ENCODE measurements at regions not wholly inside any gene's neighbourhood (a gene's known extent, or its start where the extent isn't known, plus 50 kb on each side); places are given as distances from the start of the nearest gene placed in this dataset.
A peak's percentile ranks its signal among the peaks of the same experiment; 100 is the strongest.

GRCh38 chr6:156379392-156380289 lies 397.5 kb upstream of the ARID1B start:
- no peak for DNase-seq (ENCODE audit: low spot score)

- DNase-seq (ENCODE audit: low spot score) = no peak
Observed at GRCh38 chr6:156378853-156379252, 398.3 kb upstream of the ARID1B start.

- no peak for DNase-seq (ENCODE audit: low spot score)
Observed at GRCh38 chr6:156376091-156376490, 401.1 kb upstream of the ARID1B start.

- no peak for DNase-seq (ENCODE audit: low spot score)
Observed at GRCh38 chr6:156359912-156360311, 417.3 kb upstream of the ARID1B start.

GRCh38 chr6:156352861-156353260 lies 424.3 kb upstream of the ARID1B start:
- DNase-seq (ENCODE audit: low spot score) = no peak

GRCh38 chr6:156351346-156351966 lies 425.7 kb upstream of the ARID1B start:
- DNase-seq (ENCODE audit: low spot score) = peak; percentile 33

GRCh38 chr6:156350337-156350736 lies 426.8 kb upstream of the ARID1B start:
- no peak for DNase-seq (ENCODE audit: low spot score)

GRCh38 chr6:156348849-156349248 lies 428.3 kb upstream of the ARID1B start:
- DNase-seq (ENCODE audit: low spot score) = no peak

- no peak for DNase-seq (ENCODE audit: low spot score)
Observed at GRCh38 chr6:156348424-156348823, 428.8 kb upstream of the ARID1B start.

- no peak for DNase-seq (ENCODE audit: low spot score)
Observed at GRCh38 chr6:156347656-156348055, 429.5 kb upstream of the ARID1B start.

GRCh38 chr6:156347246-156347645 lies 429.9 kb upstream of the ARID1B start:
- no peak for DNase-seq (ENCODE audit: low spot score)

- no peak for DNase-seq (ENCODE audit: low spot score)
Observed at GRCh38 chr6:156345700-156346099, 431.5 kb upstream of the ARID1B start.

- DNase-seq (ENCODE audit: low spot score) = no peak
Observed at GRCh38 chr6:156344491-156344890, 432.7 kb upstream of the ARID1B start.

- DNase-seq (ENCODE audit: low spot score) = no peak
Observed at GRCh38 chr6:156337801-156338200, 439.4 kb upstream of the ARID1B start.

GRCh38 chr6:156336733-156337132 lies 440.4 kb upstream of the ARID1B start:
- DNase-seq (ENCODE audit: low spot score) = no peak

GRCh38 chr6:156336089-156336488 lies 441.1 kb upstream of the ARID1B start:
- peak; percentile 88 for DNase-seq (ENCODE audit: low spot score)

- no peak for DNase-seq (ENCODE audit: low spot score)
Observed at GRCh38 chr6:156334966-156335365, 442.2 kb upstream of the ARID1B start.

- no peak for DNase-seq (ENCODE audit: low spot score)
Observed at GRCh38 chr6:156319707-156320106, 457.5 kb upstream of the ARID1B start.

GRCh38 chr6:156316583-156317125 lies 460.5 kb upstream of the ARID1B start:
- DNase-seq (ENCODE audit: low spot score) = no peak

GRCh38 chr6:156315146-156315545 lies 462.0 kb upstream of the ARID1B start:
- DNase-seq (ENCODE audit: low spot score) = no peak

- DNase-seq (ENCODE audit: low spot score) = no peak
Observed at GRCh38 chr6:156313037-156313436, 464.1 kb upstream of the ARID1B start.

GRCh38 chr6:156311291-156311690 lies 465.9 kb upstream of the ARID1B start:
- no peak for DNase-seq (ENCODE audit: low spot score)

- no peak for DNase-seq (ENCODE audit: low spot score)
Observed at GRCh38 chr6:156310701-156311100, 466.5 kb upstream of the ARID1B start.

Measured in SK-N-DZ (cell line).